DOHH2 (cell line): ENCODE measurements at regions not wholly inside any gene's neighbourhood (a gene's known extent, or its start where the extent isn't known, plus 50 kb on each side); places are given as distances from the start of the nearest gene placed in this dataset.

Source experiments
- H3F3A ChIP-seq: fragments of 200-600 bp; sonication (generic), shearing (Covaris generic); 2 replicates; pipeline ENCODE4 v1.6.0; 2016; ENCODE audit warnings: antibody characterized with exemption, mild to moderate bottlenecking; ENCODE audit not compliant: control insufficient read depth, insufficient read depth
- H3K27ac ChIP-seq: fragments of 200-600 bp; sonication (generic); 2 replicates; pipeline ENCODE4 v1.5.1; 2014; ENCODE audit warnings: low read depth, mild to moderate bottlenecking, low read length, moderate library complexity
- H3K27me3 ChIP-seq: fragments of 200-600 bp; sonication (generic); 2 replicates; pipeline ENCODE4 v1.6.1; 2014; ENCODE audit warnings: mild to moderate bottlenecking, low read length, mixed read lengths; ENCODE audit not compliant: control insufficient read depth
- H3K36me3 ChIP-seq: fragments of 200-600 bp; sonication (generic); 2 replicates; pipeline ENCODE4 v1.6.1; 2014; ENCODE audit warnings: mild to moderate bottlenecking, low read length, moderate library complexity, mixed read lengths; ENCODE audit not compliant: control insufficient read depth
- H3K4me1 ChIP-seq: fragments of 200-600 bp; sonication (generic); 2 replicates; pipeline ENCODE4 v1.6.1; 2014; ENCODE audit warnings: mild to moderate bottlenecking, low read length, mixed read lengths; ENCODE audit not compliant: control insufficient read depth
- H3K4me2 ChIP-seq: fragments of 200-600 bp; sonication (generic); 2 replicates; pipeline ENCODE4 v1.6.0; 2014; ENCODE audit warnings: mild to moderate bottlenecking, low read length, moderate library complexity
- H3K4me3 ChIP-seq: fragments of 200-600 bp; sonication (generic); 2 replicates; pipeline ENCODE4 v1.5.1; 2014; ENCODE audit warnings: mild to moderate bottlenecking, low read length, mixed read lengths
- H3K79me2 ChIP-seq: fragments of 200-600 bp; sonication (generic); 2 replicates; pipeline ENCODE4 v1.6.1; 2014; ENCODE audit warnings: mild to moderate bottlenecking, low read length, mixed read lengths; ENCODE audit not compliant: control insufficient read depth
- H3K9me2 ChIP-seq: fragments of 200-600 bp; sonication (generic); replicated peaks from 2 replicates; pipeline ENCODE4 v1.6.1; 2014; ENCODE audit warnings: mild to moderate bottlenecking, low read length, mixed read lengths; ENCODE audit not compliant: control insufficient read depth
- H3K9me3 ChIP-seq: fragments of 200-600 bp; sonication (generic); 2 replicates; pipeline ENCODE4 v1.6.1; 2014; ENCODE audit warnings: antibody characterized with exemption, low read length, mixed read lengths; ENCODE audit not compliant: control insufficient read depth, insufficient read depth
- H4K20me1 ChIP-seq: fragments of 200-600 bp; sonication (generic); 2 replicates; pipeline ENCODE4 v1.6.0; 2014; ENCODE audit warnings: low read depth, mild to moderate bottlenecking, antibody characterized with exemption, low read length, moderate library complexity; ENCODE audit not compliant: control insufficient read depth, insufficient read depth
- CTCF ChIP-seq: fragments of 200-600 bp; sonication (generic); IDR thresholded peaks from one replicate; pipeline ENCODE4 v1.5.1; 2014; ENCODE audit warnings: antibody characterized with exemption, mild to moderate bottlenecking, low read depth, low read length; ENCODE audit not compliant: poor library complexity, severe bottlenecking
- EZH2phosphoT487 ChIP-seq: fragments of 200-600 bp; sonication (generic); IDR thresholded peaks from 2 replicates; pipeline ENCODE4 v1.6.1; 2017; ENCODE audit warnings: borderline replicate concordance, mild to moderate bottlenecking, antibody characterized with exemption, low read length, moderate library complexity, mixed read lengths

- Histone ChIP-seq H3K27ac (no peak overlapping the region), H3K79me2 (no peaks in the 10 kb centered on the region), H3K4me1 (no peaks in the 10 kb centered on the region), H3F3A (no peaks in the 10 kb centered on the region), H3K27me3 (peaks cover 8% of the 10 kb centered on the region), H3K9me3 (no peaks in the 10 kb centered on the region), H3K36me3 (no peaks in the 10 kb centered on the region), H3K9me2 (no peaks in the 10 kb centered on the region), H4K20me1 (no peaks in the 10 kb centered on the region), H3K4me3 (no peak overlapping the region), H3K4me2 (no peak overlapping the region)
- no peak for TF ChIP-seq EZH2phosphoT487
- no peak for TF ChIP-seq CTCF
Measured at GRCh38 chr12:114998118-114998749, 314.3 kb upstream of the TBX3 start.

GRCh38 chr12:114996382-114996781, 312.4 kb upstream of the TBX3 start:
- no peaks in the 10 kb centered on the region for H4K20me1 ChIP-seq

GRCh38 chr12:114995891-114996290, 311.9 kb upstream of the TBX3 start:
- Histone ChIP-seq H4K20me1 (no peaks in the 10 kb centered on the region), H3K36me3 (no peaks in the 10 kb centered on the region), H3K27me3 (peaks cover 8% of the 10 kb centered on the region), H3K9me3 (no peaks in the 10 kb centered on the region), H3F3A (no peaks in the 10 kb centered on the region), H3K9me2 (no peaks in the 10 kb centered on the region), H3K4me3 (no peak overlapping the region), H3K4me1 (no peaks in the 10 kb centered on the region), H3K4me2 (no peak overlapping the region), H3K27ac (no peak overlapping the region), H3K79me2 (no peaks in the 10 kb centered on the region)
- no peak for TF ChIP-seq EZH2phosphoT487
- no peak for TF ChIP-seq CTCF

More at GRCh38 chr12:114996382-114996781, 312.4 kb upstream of the TBX3 start:
- Histone ChIP-seq H3K4me1 (no peaks in the 10 kb centered on the region), H3K36me3 (no peaks in the 10 kb centered on the region), H3K9me2 (no peaks in the 10 kb centered on the region), H3K27ac (no peak overlapping the region), H3K4me3 (no peak overlapping the region), H3K79me2 (no peaks in the 10 kb centered on the region), H3K4me2 (no peak overlapping the region), H3K27me3 (peaks cover 8% of the 10 kb centered on the region), H3F3A (no peaks in the 10 kb centered on the region), H3K9me3 (no peaks in the 10 kb centered on the region)
- TF ChIP-seq CTCF: no peak

- no peaks in the 10 kb centered on the region for H3K79me2 ChIP-seq
- H3K4me3 ChIP-seq: no peak overlapping the region
- no peak overlapping the region for H3K27ac ChIP-seq
- no peaks in the 10 kb centered on the region for H3K9me3 ChIP-seq
- no peaks in the 10 kb centered on the region for H3F3A ChIP-seq
- no peaks in the 10 kb centered on the region for H3K27me3 ChIP-seq
- no peaks in the 10 kb centered on the region for H3K4me1 ChIP-seq
- H3K9me2 ChIP-seq: no peaks in the 10 kb centered on the region
- H4K20me1 ChIP-seq: no peaks in the 10 kb centered on the region
- H3K36me3 ChIP-seq: no peaks in the 10 kb centered on the region
- TF ChIP-seq EZH2phosphoT487: no peak
- TF ChIP-seq CTCF: no peak
- H3K4me2 ChIP-seq: no peak overlapping the region
Measured at GRCh38 chr12:114993165-114993564, 309.2 kb upstream of the TBX3 start.
